Spleen (tissue), 7 donors: ENCODE measurements at regions not wholly inside any gene's neighbourhood (a gene's known extent, or its start where the extent isn't known, plus 50 kb on each side); places are given as distances from the start of the nearest gene placed in this dataset.

Experiments used
- POLR2A ChIP-seq, 3 donors: fragments of 450-650 bp; IDR thresholded peaks; one replicate each; pipeline ENCODE4 v1.5.1; 2017; ENCODE audit warnings: antibody characterized with exemption in 3 of 3, mild to moderate bottlenecking in 1 of 3
- POLR2AphosphoS5 ChIP-seq, 3 donors: sonication (generic); formaldehyde crosslinking; IDR thresholded peaks; one replicate each; pipeline ENCODE4 v1.5.1; 2017; ENCODE audit warnings: antibody characterized with exemption in 3 of 3
- TF ChIP-seq, protein P1 (sequence below), 11 experiments: fragments of 200-600 bp in 7 of 11; fragments of 450-650 bp in 4 of 11; sonication (generic) in 4 of 11; IDR thresholded peaks in 8 of 11; conservative IDR thresholded peaks in 3 of 11; 1 replicate in 7 of 11; 2 replicates in 4 of 11; pipeline versions ENCODE4 v1.4.0 to v1.8.0; 2016 to 2021; ENCODE audit warnings: antibody characterized with exemption in 11 of 11, inconsistent platforms in 4 of 11, mild to moderate bottlenecking in 1 of 11
- donor health status: DM: no; HTN: no; CAD: no; lungs with moderate emphysema.
- donor health status: DM: no; HTN: no; CAD: no.
- donor health status: DM: no; HTN: no; CAD: no.

DNA sequence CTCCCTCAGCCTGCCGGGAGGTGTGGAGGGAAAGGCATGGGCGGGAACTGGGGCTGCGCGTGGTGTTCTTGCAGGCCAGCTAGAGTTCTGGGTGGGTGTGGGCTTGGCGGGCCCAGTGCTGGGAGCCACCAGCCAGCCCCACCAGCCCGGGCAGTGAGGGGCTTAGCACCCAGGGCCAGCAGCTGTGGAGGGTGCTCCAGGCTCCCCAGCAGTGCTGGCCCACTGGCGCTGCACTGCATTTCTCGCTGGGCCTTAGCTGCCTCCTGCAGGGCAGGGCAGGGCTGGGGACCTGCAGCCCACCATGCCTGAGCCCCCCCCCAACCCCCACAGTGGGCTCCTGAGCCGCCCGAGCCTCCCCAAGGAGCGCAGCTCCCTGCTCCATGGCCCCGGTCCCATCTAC, 304.2 kb downstream of the KCNA4 start:
- TF ChIP-seq POLR2A (IDR thresholded peaks at IDR 0.05) (no peak), POLR2AphosphoS5 (IDR thresholded peaks at IDR 0.05) (no peak)
- TF ChIP-seq, protein P1, sequence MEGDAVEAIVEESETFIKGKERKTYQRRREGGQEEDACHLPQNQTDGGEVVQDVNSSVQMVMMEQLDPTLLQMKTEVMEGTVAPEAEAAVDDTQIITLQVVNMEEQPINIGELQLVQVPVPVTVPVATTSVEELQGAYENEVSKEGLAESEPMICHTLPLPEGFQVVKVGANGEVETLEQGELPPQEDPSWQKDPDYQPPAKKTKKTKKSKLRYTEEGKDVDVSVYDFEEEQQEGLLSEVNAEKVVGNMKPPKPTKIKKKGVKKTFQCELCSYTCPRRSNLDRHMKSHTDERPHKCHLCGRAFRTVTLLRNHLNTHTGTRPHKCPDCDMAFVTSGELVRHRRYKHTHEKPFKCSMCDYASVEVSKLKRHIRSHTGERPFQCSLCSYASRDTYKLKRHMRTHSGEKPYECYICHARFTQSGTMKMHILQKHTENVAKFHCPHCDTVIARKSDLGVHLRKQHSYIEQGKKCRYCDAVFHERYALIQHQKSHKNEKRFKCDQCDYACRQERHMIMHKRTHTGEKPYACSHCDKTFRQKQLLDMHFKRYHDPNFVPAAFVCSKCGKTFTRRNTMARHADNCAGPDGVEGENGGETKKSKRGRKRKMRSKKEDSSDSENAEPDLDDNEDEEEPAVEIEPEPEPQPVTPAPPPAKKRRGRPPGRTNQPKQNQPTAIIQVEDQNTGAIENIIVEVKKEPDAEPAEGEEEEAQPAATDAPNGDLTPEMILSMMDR (IDR thresholded peaks at IDR 0.05 in 8 of 11, conservative IDR thresholded peaks at IDR 0.05 in 3 of 11), result no peak
